Right lobe of liver (tissue), 6 donors: ENCODE measurements at regions not wholly inside any gene's neighbourhood (a gene's known extent, or its start where the extent isn't known, plus 50 kb on each side); places are given as distances from the start of the nearest gene placed in this dataset.

ENCODE experiments used
- ATAC-seq, 4 donors: fragments of 200-7000 bp; cut with Tn5 transposase; one replicate each; pipeline ENCODE4 v1.9.1; 2020; ENCODE audit warnings: mild to moderate bottlenecking in 4 of 4, moderate library complexity in 4 of 4
- DNase-seq, 3 donors: peaks; one replicate each; pipeline ENCODE4 v3.0.0-alpha.2; 2020
- H3K27ac ChIP-seq, 3 donors: fragments of 200-600 bp; one replicate each; pipeline ENCODE4 v1.8.0; 2022
- H3K27me3 ChIP-seq, 2 donors: fragments of 200-600 bp; one replicate each; pipeline ENCODE4 v1.8.0; 2022
- H3K36me3 ChIP-seq, 4 donors: fragments of 200-600 bp; sonication (generic) in 1 of 4; one replicate each; pipeline versions ENCODE4 v1.5.1 to v1.8.0; 2017 to 2022; ENCODE audit warnings: control low read depth in 1 of 4
- H3K4me1 ChIP-seq, 4 donors: fragments of 200-600 bp; sonication (generic) in 1 of 4; one replicate each; pipeline versions ENCODE4 v1.5.1 to v1.8.0; 2017 to 2022; ENCODE audit warnings: control low read depth in 1 of 4
- H3K4me3 ChIP-seq, 3 donors: fragments of 200-600 bp; one replicate each; pipeline ENCODE4 v1.8.0; 2022
- H3K9me3 ChIP-seq, 4 donors: fragments of 200-600 bp; sonication (generic) in 1 of 4; one replicate each; pipeline versions ENCODE4 v1.5.1 to v1.8.0; 2017 to 2022; ENCODE audit warnings: control low read depth in 1 of 4
- CTCF ChIP-seq, 4 donors: fragments of 200-600 bp in 3 of 4; fragments of 450-650 bp in 1 of 4; IDR thresholded peaks; one replicate each; pipeline versions ENCODE4 v1.5.1 to v1.8.0; 2016 to 2022; ENCODE audit warnings: antibody characterized with exemption in 4 of 4, mild to moderate bottlenecking in 2 of 4
- POLR2A ChIP-seq: fragments of 450-650 bp; IDR thresholded peaks from one replicate; pipeline ENCODE4 v1.6.1; 2017; ENCODE audit warnings: antibody characterized with exemption, mild to moderate bottlenecking
- WGBS: methylation state at CpG from one replicate; pipeline ENCODE4 v1.1.6; 2018; ENCODE audit warnings: low coverage, low lambda C conversion rate; ENCODE audit not compliant: insufficient coverage; ENCODE audit errors: missing lambda C conversion rate; 5-methylcytosine and 5-hydroxymethylcytosine counted together
- intact Hi-C, 2 donors: fragments of 100-400 bp; cut with DNase I; formaldehyde crosslinking; loops; one replicate each; pipeline versions ENCODE4 v1.11.2 to v1.14.1; 2022
- donor health status: DM: no; HTN: yes; CAD: no.
- donor health status: DM: no; HTN: no; CAD: no.
- donor health status: DM: no; HTN: no; CAD: no.
- donor health status: DM: no; HTN: yes; CAD: no.
- donor health status: DM: no; HTN: yes; CAD: no.

- Histone ChIP-seq H3K9me3 (no peaks in the 10 kb centered on the region), H3K4me1 (peaks cover 0 to 59% (median 19%) of the 10 kb centered on the region in 4 donors), H3K36me3 (no peaks in the 10 kb centered on the region), H3K27me3 (no peaks in the 10 kb centered on the region), H3K4me3 (peak overlapping the region in 1 of 3 donors; percentile 7), H3K27ac (peak overlapping the region in 2 of 3 donors; percentile 34 to 74)
- ATAC-seq = peak; percentile 85 to 92 (median 88)
- 12% methylated on average over 3 of the region's 3 CpGs for WGBS
- DNase-seq = peak in 1 of 3 donors; percentile 72
- intact Hi-C loops = no loop called here
- TF ChIP-seq POLR2A = no peak
- no peak for TF ChIP-seq CTCF (IDR thresholded peaks at IDR 0.05)
These were observed 204.7 kb upstream of the SLC35B3 start for GRCh38 chr6:8639928-8640649.

- 53% methylated on average over 4 of the region's 4 CpGs for WGBS
- H3K4me3 ChIP-seq = no peak overlapping the region
- intact Hi-C loops = no loop called here
- H3K9me3 ChIP-seq = no peaks in the 10 kb centered on the region
- H3K4me1 ChIP-seq = peaks cover 0 to 69% (median 26%) of the 10 kb centered on the region in 4 donors
- DNase-seq (no peak), ATAC-seq (peak in 3 of 4 donors; percentile 21 to 31 (median 28))
- no peaks in the 10 kb centered on the region for H3K36me3 ChIP-seq
- no peaks in the 10 kb centered on the region for H3K27me3 ChIP-seq
- TF ChIP-seq POLR2A = no peak
- no peak for TF ChIP-seq CTCF (IDR thresholded peaks at IDR 0.05)
- H3K27ac ChIP-seq = peak overlapping the region in 1 of 3 donors; percentile 74
These were observed 202.7 kb upstream of the SLC35B3 start for GRCh38 chr6:8637896-8638597.

- H3K27me3 ChIP-seq = no peaks in the 10 kb centered on the region
- WGBS = 27% methylated on average over 3 of the region's 3 CpGs
- no peaks in the 10 kb centered on the region for H3K36me3 ChIP-seq
- DNase-seq = no peak
- intact Hi-C loops = no loop called here
- no peaks in the 10 kb centered on the region for H3K9me3 ChIP-seq
- TF ChIP-seq POLR2A = no peak
- peak; percentile 52 to 84 (median 66) for ATAC-seq
- peak overlapping the region; percentile 42 to 66 (median 51) for H3K27ac ChIP-seq
- H3K4me3 ChIP-seq = no peak overlapping the region
- H3K4me1 ChIP-seq = peaks cover 0 to 38% (median 13%) of the 10 kb centered on the region in 4 donors
These were observed 198.4 kb upstream of the SLC35B3 start for GRCh38 chr6:8633762-8634161.

GRCh38 chr6:8628736-8629135 is 193.4 kb upstream of the SLC35B3 start:
- 58% methylated on average over 1 of the region's 1 CpG for WGBS
- no peaks in the 10 kb centered on the region for H3K9me3 ChIP-seq
- no peaks in the 10 kb centered on the region for H3K36me3 ChIP-seq
- H3K27me3 ChIP-seq = no peaks in the 10 kb centered on the region
- DNase-seq (no peak), ATAC-seq (no peak)
- H3K4me1 ChIP-seq = peaks cover 0 to 10% (median 3%) of the 10 kb centered on the region in 4 donors
- H3K27ac ChIP-seq = no peak overlapping the region
- intact Hi-C loops = no loop called here
- no peak for TF ChIP-seq POLR2A
- no peak for TF ChIP-seq CTCF (IDR thresholded peaks at IDR 0.05)
- H3K4me3 ChIP-seq = no peak overlapping the region

GRCh38 chr6:8628063-8628462 is 192.7 kb upstream of the SLC35B3 start:
- Histone ChIP-seq H3K4me3 (no peak overlapping the region), H3K4me1 (peaks cover 0 to 4% (median under 1%) of the 10 kb centered on the region in 4 donors), H3K27me3 (no peaks in the 10 kb centered on the region), H3K9me3 (no peaks in the 10 kb centered on the region), H3K36me3 (no peaks in the 10 kb centered on the region), H3K27ac (no peak overlapping the region)
- intact Hi-C loops = no loop called here
- no peak for TF ChIP-seq POLR2A
- no peak for TF ChIP-seq CTCF (IDR thresholded peaks at IDR 0.05)
- ATAC-seq (peak in 1 of 4 donors; percentile 38), DNase-seq (no peak)
